HG03095 (cell line): ENCODE measurements at regions not wholly inside any gene's neighbourhood (a gene's known extent, or its start where the extent isn't known, plus 50 kb on each side); places are given as distances from the start of the nearest gene placed in this dataset.
"Not testable (repeated sequence)": the region's sequence is repeated elsewhere in the genome, so short reads cannot be mapped to it uniquely, and the experiment has no call there.

ENCODE experiments used
- ATAC-seq: cut with Tn5 transposase; IDR thresholded peaks from one replicate; pipeline ENCODE4 v1.9.1; 2021; ENCODE audit warnings: moderate library complexity; ENCODE audit not compliant: unreplicated experiment

DNA sequence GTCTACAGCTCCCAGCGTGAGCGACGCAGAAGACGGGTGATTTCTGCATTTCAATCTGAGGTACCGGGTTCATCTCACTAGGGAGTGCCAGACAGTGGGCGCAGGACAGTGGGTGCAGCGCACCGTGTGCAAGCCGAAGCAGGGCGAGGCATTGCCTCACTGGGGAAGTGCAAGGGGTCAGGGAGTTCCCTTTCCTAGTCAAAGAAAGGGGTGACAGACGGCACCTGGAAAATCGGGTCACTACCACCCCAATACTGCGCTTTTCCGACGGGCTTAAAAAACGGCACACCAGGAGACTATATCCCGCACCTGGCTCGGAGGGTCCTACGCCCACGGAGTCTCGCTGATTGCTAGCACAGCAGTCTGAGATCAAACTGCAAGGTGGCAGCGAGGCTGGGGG lies 95.6 kb downstream of the GPX5 start:
- ATAC-seq: not testable (repeated sequence)

DNA sequence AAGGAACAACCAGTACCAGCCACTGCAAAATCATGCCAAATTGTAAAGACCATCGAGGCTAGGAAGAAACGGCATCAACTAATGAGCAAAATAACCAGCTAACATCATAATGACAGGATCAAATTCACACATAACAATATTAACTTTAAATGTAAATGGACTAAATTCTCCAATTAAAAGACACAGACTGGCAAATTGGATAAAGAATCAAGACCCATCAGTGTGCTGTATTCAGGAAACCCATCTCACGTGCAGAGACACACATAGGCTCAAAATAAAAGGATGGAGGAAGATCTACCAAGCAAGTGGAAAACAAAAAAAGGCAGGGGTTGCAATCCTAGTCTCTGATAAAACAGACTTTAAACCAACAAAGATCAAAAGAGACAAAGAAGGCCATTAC lies 97.6 kb downstream of the GPX5 start:
- ATAC-seq: not testable (repeated sequence)

DNA sequence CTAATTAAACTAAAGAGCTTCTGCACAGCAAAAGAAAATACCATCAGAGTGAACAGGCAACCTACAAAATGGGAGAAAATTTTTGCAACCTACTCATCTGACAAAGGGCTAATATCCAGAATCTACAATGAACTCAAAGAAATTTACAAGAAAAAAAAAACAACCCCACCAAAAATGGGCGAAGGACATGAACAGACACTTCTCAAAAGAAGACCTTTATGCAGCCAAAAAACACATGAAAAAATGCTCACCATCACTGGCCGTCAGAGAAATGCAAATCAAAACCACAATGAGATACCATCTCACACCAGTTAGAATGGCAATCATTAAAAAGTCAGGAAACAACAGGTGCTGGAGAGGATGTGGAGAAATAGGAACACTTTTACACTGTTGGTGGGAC lies 100.7 kb downstream of the GPX5 start:
- not testable (repeated sequence) for ATAC-seq

DNA sequence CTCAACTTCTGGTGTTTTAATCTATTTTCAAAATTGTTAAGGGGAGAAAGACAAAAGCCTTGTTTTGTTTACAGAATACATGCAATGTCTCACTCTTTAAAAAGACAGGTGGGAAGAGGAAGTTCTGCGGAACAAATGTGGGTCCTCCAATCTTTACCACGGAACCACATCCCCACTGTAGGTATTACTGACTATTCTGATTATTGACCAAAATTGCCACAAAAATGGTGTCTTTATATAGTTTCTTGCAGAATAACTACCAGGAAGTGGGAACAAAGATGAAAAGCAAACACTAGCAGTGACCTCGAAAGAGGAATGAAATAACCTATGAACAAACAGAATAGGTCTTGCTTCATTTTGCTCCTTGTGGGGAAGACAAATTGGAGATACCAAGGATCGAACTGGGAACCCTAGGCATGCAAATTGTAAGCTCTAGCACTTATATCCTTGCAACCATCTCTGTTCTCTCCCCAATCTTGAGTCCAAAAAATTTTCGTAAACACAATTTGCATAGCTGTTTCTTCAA lies 106.7 kb downstream of the GPX5 start:
- ATAC-seq: no peak

DNA sequence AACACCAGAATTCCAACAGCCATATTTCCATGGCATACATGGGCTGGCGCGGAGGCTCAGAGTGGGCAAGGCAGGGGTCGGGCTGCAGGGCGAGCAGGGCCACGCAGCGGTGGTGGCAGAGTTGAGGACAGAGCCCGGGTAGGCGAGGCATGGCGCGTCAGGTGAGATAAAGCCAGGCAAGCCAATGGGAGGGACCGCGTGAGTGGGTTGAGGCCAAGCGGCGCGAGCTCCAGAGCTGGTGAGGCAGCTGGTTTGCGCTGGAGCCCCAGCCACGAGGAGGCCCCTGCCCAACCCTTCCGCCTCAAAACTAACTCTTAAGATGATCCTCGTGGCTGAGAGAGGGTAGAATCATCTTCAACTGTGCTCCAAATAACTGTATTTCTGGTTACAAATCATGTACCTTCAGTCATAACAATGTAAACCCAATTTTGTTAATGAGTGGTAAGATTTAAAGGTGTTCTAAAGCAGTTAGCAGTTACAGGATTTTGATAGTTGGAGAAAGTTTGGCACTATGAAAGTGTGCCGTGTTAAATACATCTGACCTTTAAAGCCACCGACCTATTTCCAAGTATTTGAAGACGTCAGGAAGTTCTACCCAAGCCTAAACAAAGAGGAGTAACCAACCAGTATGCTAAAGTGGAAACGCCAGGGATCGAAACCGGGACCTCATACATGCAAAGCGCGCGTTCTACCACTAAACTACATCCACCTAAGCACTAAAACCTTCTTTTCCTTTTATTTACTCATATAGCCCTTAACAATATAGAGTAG lies 107.9 kb downstream of the GPX5 start:
- no peak for ATAC-seq

DNA sequence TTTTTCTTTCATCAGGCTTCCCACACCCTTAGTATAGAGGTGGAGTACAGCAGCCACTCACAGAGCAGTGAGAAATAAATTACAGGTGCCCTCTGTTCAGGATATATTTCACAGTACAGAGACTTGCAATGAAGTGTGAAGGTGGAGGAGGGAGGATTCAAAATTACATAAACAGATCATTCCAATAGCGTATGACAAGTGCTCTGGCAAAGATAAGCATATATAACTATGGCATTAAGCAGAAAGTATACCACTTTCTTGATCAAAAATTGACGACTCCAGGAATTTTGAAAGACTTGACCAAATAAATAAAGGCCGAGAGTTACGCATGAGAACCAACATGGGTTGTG lies 108.7 kb downstream of the GPX5 start:
- no peak for ATAC-seq

DNA sequence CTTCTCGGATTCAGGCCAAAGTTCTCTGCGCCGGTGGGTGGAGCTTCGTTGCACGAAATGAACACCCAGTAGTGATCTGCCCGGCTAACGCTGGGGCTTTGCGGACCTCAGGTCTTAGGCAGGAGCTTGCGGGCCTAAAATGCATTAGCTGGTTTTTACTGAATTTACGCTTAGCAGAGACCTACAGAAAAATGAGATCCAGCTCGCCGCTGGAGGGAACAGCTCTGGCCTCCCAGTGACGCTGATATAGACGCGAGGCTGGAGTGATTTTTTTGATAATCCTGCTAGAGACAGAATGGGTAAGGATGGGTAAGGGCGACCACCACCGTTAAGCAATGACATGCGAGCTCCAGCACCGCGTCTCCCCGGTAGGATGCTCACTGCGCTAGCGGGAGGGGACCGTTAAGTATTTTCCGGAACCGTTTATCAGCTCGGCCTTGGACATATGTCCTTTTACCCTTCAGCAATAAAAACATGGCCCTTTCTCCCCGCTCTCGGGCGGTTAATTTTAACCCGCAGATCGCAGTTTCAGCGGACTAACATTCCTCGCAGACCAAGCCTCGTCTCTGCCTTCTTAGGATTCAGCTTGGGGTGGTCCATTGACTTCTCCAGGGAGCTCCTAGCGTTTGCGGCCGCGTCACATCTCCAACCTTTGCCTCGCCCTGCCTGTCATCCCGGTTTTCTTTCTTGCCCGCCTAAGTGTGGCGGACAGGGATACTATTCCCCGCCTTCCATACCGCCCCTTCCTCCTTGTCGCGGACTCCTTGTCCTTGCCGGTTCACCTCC lies 109.3 kb downstream of the GPX5 start:
- no peak for ATAC-seq

DNA sequence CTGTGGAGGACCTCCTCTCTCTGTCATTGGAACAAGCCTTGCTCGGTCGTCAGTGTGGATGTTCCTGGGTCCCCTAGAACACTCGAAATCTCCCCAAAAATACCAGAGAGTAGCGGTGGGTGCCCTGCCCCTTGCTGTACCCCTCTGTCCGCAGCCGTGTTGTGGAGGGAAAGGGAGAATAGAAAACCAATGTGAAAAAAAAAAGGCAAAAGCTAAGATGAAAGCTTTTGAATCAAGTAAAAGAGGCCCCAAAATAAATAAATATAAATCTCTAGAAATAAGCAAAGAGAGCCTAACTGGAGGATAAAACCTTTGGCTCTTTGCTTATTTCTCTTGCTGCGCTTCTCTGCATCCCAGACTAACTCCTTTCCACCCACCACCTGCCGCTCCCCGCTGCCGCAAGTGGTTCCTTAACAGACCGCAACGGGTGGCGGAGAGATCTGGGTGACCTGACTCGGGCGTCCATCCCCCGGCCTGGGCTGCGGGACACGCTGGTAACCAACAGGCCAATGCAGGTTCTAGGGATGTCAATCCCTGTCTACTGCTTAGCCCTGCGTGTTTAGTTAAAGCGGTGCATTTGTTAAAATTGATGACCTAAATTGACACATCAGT lies 110.0 kb downstream of the GPX5 start:
- no peak for ATAC-seq

DNA sequence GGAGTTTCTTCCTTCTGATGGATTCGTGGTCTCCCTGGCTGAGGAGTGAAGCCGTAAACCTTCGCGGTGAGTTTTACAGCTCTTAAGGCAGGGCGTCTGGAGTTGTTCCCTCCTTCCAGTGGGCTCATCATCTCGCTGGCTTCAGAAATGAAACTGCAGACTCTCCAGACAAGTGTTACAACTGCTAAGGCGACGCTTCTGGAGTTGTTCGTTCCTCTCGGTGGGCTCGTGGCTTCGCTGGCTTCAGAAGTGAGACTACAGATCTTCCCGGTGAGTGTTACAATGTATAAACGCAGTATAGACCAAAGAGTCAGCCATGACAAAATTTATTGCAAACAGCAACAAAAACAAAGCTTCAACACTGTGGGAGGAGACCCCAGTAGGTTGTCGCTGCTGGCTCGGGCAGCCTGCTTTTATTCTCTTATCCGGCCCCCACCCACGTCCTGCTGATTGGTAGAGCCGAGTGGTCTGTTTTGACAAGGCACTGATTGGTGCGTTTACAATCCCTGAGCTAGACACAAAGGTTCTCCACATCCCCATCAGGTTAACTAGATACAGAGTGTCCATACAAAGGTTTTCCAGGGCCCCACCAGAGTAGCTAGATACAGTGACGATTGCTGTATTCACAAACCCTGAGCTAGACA lies 113.2 kb downstream of the GPX5 start:
- ATAC-seq: no peak

DNA sequence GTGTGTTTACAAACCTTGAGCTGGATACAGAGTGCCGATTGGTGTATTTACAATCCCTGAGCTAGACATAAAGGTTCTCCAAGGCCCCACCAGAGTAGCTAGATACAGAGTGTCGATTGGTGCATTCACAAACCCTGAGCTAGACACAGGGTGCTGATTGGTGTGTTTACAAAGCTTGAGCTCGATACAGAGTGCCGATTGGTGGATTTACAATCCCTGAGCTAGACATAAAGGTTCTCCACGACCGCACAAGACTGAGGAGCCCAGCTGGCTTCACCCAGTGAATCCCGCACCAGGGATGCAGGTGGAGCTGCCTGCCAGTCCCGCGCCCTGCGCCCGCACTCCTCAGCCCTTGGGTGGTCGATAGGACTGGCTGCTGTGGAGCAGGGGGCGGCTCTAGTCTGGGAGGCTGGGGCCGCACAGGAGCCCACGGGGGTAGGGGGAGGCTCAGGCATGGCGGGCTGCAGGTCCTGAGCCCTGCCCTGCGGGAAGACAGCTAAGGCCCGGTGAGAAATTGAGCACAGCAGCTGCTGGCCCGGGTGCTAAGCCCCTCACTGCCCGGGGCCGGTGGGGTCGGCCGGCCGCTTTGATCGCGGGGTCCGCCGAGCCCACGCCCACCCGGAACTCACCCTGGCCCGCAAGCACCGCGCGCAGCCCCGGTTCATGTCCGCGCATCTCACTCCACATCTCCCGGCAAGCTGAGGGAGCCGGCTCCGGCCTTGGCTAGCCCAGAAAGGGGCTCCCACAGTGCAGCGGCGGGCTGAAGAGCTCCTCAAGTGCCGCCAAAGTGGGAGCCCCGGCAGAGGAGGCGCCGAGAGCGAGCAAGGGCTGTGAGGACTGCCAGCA lies 114.0 kb downstream of the GPX5 start:
- not testable (repeated sequence) for ATAC-seq

DNA sequence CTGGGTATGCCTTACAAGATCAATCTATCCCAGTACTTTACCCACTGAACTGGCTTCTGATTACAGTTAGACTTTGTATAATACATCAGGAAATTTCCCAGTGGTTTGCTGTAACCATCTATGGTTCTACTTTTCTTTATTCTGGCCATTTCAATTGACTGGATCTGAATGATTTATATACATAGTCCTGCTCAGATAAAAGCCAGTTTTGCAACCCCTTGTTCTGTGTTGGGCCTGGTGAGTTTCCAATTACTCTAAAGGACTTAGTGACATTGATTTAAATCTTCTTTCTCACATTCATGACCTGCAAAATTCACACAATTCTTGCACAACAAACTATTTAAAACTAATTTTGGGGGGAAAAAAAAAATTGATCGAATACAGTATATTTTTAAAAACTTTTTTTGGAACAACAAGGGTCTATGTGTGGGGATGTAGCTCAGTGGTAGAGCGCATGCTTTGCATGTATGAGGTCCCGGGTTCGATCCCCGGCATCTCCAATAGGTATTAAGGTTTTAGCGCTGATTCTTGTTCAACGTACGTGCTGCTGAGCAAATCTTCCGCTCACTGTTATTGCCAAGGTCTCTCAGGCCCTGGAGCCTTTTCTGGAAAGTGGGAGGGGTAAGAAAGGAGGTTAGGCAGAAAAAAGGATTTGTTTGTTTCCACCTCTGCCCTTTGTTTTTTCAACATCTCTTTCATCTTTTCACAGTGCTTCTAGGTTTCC lies 117.5 kb downstream of the GPX5 start:
- ATAC-seq: no peak

DNA sequence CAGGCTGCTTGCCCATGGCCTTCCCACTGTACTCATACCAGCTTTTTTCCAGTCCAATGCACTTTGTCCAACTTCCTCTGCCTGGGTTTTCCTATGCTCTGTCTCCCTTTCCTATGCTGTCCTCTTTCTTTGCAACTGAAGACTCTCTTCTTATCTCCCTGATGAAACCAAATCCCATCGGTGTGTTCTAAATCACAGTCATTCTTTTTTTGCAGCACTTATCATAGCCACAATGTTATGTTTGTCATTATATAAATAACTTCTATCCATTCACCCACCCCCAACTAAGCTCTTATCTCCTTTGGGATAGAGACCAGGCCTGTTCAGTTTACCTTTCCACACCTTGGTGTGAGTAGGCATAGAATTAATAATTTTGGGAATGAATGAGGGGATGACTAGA lies 121.0 kb downstream of the GPX5 start:
- no peak for ATAC-seq

DNA sequence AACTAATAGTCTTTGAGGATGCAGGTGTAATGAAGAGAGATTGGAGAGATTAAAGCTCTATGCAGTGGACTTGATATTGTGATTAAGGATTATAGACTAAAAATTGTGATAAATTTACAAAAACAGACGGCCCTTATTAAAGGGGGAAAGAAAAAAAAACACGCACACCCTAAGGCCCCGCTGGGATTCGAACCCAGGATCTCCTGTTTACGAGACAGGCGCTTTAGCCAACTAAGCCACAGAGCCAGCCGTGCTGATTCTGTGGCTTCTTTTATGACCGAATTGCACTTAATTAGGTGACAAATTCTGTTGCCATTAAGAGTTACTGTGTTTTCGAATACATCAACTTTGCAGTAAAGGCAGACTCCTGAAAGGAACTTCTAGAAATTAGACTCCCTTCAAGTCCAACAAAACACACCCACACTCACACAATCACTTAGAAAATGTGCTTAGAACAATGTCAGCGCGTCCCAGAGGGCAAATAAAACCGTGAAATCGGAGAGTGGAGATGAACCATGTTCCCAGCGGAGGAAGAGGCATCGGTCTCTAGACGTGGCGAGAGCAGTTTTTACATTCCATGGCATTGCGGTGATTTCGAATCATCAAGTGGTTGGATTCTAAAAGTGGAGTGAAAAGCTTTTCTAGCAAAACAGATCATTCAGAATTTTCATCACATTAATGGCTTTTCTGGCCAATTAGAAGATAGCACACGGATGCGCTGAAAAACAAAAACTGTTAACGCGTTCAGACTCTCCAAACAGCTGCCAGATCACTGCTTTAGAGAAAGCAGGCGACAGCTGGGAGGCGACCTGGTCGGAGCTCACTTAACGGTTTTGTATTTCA lies 122.6 kb downstream of the GPX5 start:
- no peak for ATAC-seq

DNA sequence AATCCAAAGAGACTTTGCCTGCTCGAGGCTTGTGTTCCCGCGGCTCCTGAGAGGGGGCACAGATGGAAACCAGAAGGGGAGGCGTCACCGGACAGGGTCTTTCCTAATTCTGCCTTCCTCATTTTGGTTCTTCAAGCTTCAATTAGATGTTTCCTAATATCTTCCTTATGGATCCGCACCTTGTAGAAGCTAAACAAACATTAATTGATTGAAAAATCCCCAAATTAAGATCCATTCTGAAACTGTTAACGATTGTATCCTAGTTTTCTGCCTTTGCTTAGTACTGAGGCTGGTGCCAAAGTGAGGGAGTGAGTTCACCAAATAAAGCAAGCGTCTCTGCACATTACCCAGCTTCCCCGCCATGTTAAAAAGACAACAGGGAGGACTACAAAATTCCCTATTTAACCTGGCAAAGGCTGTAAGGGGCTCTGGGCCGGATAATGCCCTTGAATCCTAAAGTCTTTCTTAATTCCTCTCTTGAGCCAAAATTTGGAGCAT lies 123.2 kb downstream of the GPX5 start:
- ATAC-seq: no peak

DNA sequence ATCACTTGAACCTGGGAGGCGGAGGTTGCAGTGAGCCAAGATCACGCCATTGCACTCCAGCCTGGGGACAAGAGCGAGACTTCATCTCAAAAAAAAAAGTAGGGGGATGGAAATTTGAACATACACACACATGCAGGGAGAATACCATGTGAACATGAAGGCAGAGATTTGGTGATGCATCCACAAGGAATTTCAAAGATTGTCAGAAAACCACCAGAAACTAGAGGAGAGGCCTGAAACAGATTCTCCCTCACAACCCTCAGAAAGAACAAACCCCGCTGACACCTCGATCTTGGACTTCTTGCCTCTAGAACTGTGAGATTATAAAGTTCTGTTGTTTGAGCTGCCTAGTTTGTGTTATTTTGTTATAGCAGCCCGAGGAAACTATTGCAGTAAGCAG lies 125.5 kb downstream of the GPX5 start:
- ATAC-seq: no peak

DNA sequence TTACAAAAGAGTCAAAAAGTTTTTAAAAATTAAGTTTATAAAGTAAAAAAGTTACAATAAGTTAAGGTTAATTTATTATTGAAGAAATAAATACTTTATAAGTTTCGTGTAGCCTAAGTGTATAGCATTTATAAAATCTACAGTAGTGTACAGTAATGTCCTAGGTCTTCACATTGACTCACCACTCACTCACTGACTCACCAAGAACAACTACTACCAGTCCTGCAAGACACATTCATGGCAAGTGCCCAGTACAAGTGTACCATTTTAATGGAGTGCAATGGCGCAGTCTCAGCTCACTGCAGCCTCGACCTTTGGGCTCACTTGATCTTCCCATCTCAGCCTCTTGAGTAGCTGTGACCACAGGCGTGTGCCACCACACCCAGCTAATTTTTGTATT lies 128.2 kb downstream of the GPX5 start:
- no peak for ATAC-seq

DNA sequence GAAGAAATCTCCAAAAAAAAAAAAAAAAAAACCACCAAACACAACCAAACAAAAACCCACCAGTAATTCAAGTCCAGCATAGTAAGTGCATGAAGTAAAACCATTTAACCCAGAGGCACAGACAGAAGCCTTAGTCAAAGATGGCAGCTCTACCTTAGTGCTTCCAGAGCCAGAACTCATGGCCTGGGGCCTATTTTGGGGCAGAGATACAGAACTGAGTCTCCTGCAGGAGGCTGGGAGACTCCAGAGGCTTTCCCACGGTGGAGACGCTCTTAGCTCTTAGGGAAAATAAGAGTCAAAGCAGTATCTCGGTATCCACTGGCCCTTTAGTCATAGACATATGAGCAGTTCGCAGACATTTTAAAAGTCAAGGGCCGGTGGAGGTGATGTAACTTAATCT lies 129.5 kb downstream of the GPX5 start:
- ATAC-seq: no peak

DNA sequence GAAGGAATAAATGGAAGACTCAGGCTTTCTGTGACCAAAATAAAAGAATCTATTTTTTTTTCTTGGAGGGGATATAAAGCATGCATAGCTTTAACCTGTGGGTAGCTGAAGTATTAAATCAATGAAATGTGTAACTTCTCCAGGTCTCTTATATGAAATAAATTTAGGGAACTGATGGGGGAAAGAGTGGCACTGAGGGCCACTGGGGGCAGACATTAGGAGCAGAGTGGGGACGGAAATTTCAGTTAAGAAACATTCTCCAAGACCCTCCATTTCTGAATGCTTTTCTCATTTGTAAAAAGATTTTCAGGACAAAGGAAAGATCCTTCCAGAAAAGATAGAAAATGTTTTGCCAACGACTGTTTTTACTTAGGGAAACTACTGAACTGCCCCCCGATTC lies 131.0 kb downstream of the GPX5 start:
- no peak for ATAC-seq

DNA sequence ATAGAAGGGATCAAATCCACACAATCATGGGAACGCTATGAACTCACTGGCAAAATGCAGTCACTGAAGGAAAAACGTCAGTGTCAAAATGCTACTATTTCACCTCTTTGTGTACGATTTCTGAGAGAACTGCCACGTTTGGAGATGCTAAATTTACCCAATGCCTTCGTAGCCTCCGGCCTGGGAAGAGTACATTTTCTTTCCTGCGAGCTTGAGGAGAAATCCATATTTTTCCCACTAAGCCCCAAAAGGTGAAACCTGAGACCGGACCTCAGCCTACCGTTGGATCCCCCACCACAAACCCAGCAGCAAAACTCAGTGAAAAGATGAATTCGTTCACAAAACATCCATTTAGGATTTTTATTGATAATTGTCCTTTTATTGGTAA lies 131.7 kb downstream of the GPX5 start:
- ATAC-seq: no peak
